ENCODE measurements at regions not wholly inside any gene's neighbourhood (a gene's known extent, or its start where the extent isn't known, plus 50 kb on each side); places are given as distances from the start of the nearest gene placed in this dataset.

DNA sequence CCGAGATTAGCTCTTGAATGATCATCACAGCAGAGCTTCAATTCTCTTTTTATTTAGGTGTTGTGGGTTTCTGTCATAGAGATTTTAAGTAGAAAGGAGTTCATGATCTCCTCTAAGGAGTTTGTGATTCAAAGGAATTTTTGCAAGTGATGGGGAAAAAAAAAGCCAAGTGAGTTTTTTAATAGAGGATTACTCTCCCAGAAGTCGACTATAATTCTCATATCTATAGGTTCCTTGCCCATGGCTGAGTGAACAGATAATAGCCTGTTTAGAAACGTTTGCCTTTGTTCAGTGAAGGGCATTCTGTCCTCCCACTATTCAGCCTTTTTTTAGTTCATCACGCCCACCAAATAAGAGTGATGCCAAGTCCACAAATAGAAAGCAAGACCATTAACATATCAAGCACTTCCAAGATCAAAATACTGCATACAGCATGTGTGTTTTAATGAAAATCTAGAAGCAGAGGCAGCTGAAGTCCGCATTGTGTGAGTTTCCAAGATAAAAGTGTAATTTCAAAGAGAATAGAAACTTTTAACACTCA, 398.4 kb upstream of the CNTN3 start:
- Mint-ChIP-seq H3K9me3 (ENCODE audit: unreplicated experiment) (peaks cover 6% of the 10 kb centered on the region), H3K27me3 (ENCODE audit: unreplicated experiment) (peaks cover 3% of the 10 kb centered on the region), H3K27ac (ENCODE audit: unreplicated experiment) (no peak overlapping the region), H3K4me1 (ENCODE audit: unreplicated experiment) (no peaks in the 10 kb centered on the region), H3K36me3 (ENCODE audit: unreplicated experiment) (no peaks in the 10 kb centered on the region), H3K4me3 (ENCODE audit: unreplicated experiment) (no peak overlapping the region)
- TF ChIP-seq CTCF (IDR thresholded peaks at IDR 0.05): no peak
- DNase-seq (ENCODE audit: extremely low spot score, unreplicated experiment): no peak

DNA sequence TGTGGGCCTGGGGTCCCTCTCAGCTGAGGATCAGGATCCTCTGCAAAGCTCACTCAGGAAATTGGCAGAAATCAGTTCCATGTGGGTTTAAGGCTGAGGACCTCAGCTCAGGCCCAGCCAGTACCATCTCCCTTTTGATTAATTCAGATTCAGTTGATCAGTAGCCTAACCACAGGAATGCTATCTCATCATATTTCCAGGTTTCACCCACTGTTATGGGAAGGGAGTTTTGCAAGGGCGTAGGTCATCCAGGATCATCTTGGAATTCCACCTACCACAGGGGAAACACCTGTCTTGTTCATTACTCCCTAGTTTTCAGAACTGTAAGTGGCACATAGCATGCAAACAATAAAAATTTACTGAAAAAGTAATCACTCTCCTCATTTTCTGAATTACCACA, 399.5 kb upstream of the CNTN3 start:
- DNase-seq (ENCODE audit: extremely low spot score, unreplicated experiment): no peak
- H3K27ac Mint-ChIP-seq (ENCODE audit: unreplicated experiment): no peak overlapping the region
- H3K4me1 Mint-ChIP-seq (ENCODE audit: unreplicated experiment): no peaks in the 10 kb centered on the region
- no peaks in the 10 kb centered on the region for H3K36me3 Mint-ChIP-seq (ENCODE audit: unreplicated experiment)
- no peak overlapping the region for H3K4me3 Mint-ChIP-seq (ENCODE audit: unreplicated experiment)
- H3K27me3 Mint-ChIP-seq (ENCODE audit: unreplicated experiment): peaks cover 3% of the 10 kb centered on the region
- peaks cover 6% of the 10 kb centered on the region for H3K9me3 Mint-ChIP-seq (ENCODE audit: unreplicated experiment)
- TF ChIP-seq CTCF (IDR thresholded peaks at IDR 0.05): no peak

GRCh38 chr3:75015280-75015679, 400.8 kb upstream of the CNTN3 start:
- TF ChIP-seq CTCF (IDR thresholded peaks at IDR 0.05): no peak
- Mint-ChIP-seq H3K9me3 (ENCODE audit: unreplicated experiment) (peaks cover 2% of the 10 kb centered on the region), H3K27me3 (ENCODE audit: unreplicated experiment) (peaks cover 3% of the 10 kb centered on the region), H3K27ac (ENCODE audit: unreplicated experiment) (no peak overlapping the region), H3K4me1 (ENCODE audit: unreplicated experiment) (no peaks in the 10 kb centered on the region), H3K36me3 (ENCODE audit: unreplicated experiment) (no peaks in the 10 kb centered on the region), H3K4me3 (ENCODE audit: unreplicated experiment) (no peak overlapping the region)
- DNase-seq (ENCODE audit: extremely low spot score, unreplicated experiment): no peak

GRCh38 chr3:75035146-75035545, 420.7 kb upstream of the CNTN3 start:
- Mint-ChIP-seq H3K4me1 (ENCODE audit: unreplicated experiment) (no peaks in the 10 kb centered on the region), H3K36me3 (ENCODE audit: unreplicated experiment) (no peaks in the 10 kb centered on the region), H3K27me3 (ENCODE audit: unreplicated experiment) (no peaks in the 10 kb centered on the region), H3K4me3 (ENCODE audit: unreplicated experiment) (no peak overlapping the region), H3K27ac (ENCODE audit: unreplicated experiment) (no peak overlapping the region), H3K9me3 (ENCODE audit: unreplicated experiment) (peaks cover 5% of the 10 kb centered on the region)
- no peak for DNase-seq (ENCODE audit: extremely low spot score, unreplicated experiment)
- TF ChIP-seq CTCF (IDR thresholded peaks at IDR 0.05): no peak

DNA sequence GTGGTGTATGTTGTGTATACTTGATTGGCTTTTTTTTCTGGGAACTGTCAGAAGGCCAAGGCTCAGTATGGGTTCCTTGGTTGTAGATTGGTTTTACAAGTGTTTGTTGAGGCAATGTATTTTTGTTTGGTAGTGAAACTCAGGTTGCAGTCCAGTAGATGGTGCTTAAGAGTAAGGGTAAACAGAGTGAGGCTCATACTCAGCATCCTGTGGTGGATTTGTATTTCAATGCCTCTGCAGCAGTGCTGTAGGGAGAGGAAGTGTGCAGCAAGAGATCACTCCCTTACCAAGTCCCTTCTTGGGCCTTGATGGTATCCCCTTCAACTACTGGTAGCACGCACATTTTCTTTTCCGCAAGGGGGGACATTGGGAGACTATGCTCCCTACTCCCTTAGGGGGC, 428.5 kb upstream of the CNTN3 start:
- Mint-ChIP-seq H3K4me3 (ENCODE audit: unreplicated experiment) (no peak overlapping the region), H3K4me1 (ENCODE audit: unreplicated experiment) (no peaks in the 10 kb centered on the region), H3K9me3 (ENCODE audit: unreplicated experiment) (peaks cover 32% of the 10 kb centered on the region), H3K27me3 (ENCODE audit: unreplicated experiment) (no peaks in the 10 kb centered on the region), H3K36me3 (ENCODE audit: unreplicated experiment) (no peaks in the 10 kb centered on the region), H3K27ac (ENCODE audit: unreplicated experiment) (no peak overlapping the region)
- no peak for DNase-seq (ENCODE audit: extremely low spot score, unreplicated experiment)
- no peak for TF ChIP-seq CTCF (IDR thresholded peaks at IDR 0.05)

All from osteocyte (in vitro differentiated cells).